ENCODE measurements at regions not wholly inside any gene's neighbourhood (a gene's known extent, or its start where the extent isn't known, plus 50 kb on each side); places are given as distances from the start of the nearest gene placed in this dataset.

GRCh38 chr6:169945117-169945516, 193.7 kb downstream of the ERMARD start:
- no peak for DNase-seq (ENCODE audit: low spot score)

- no peak for DNase-seq (ENCODE audit: low spot score)
These were observed 193.0 kb downstream of the ERMARD start for GRCh38 chr6:169944415-169944814.

GRCh38 chr6:169944061-169944337, 192.6 kb downstream of the ERMARD start:
- no peak for DNase-seq (ENCODE audit: low spot score)

- DNase-seq (ENCODE audit: low spot score), result no peak
These were observed 192.0 kb downstream of the ERMARD start for GRCh38 chr6:169943241-169944060.

- DNase-seq (ENCODE audit: low spot score), result no peak
These were observed 190.8 kb downstream of the ERMARD start for GRCh38 chr6:169942173-169942572.

GRCh38 chr6:169940481-169941271, 189.3 kb downstream of the ERMARD start:
- no peak for DNase-seq (ENCODE audit: low spot score)

- DNase-seq (ENCODE audit: low spot score), result no peak
These were observed 188.2 kb downstream of the ERMARD start for GRCh38 chr6:169939554-169940164.

GRCh38 chr6:169938731-169939130, 187.3 kb downstream of the ERMARD start:
- DNase-seq (ENCODE audit: low spot score), result no peak

- DNase-seq (ENCODE audit: low spot score), result no peak
These were observed 186.9 kb downstream of the ERMARD start for GRCh38 chr6:169938262-169938701.

- no peak for DNase-seq (ENCODE audit: low spot score)
These were observed 186.2 kb downstream of the ERMARD start for GRCh38 chr6:169937389-169938261.

- no peak for DNase-seq (ENCODE audit: low spot score)
These were observed 185.0 kb downstream of the ERMARD start for GRCh38 chr6:169936355-169936975.

- no peak for DNase-seq (ENCODE audit: low spot score)
These were observed 184.4 kb downstream of the ERMARD start for GRCh38 chr6:169935861-169936260.

GRCh38 chr6:169935348-169935718, 183.9 kb downstream of the ERMARD start:
- peak; percentile 24 for DNase-seq (ENCODE audit: low spot score)

- no peak for DNase-seq (ENCODE audit: low spot score)
These were observed 183.4 kb downstream of the ERMARD start for GRCh38 chr6:169934699-169935347.

GRCh38 chr6:169933839-169934698, 182.6 kb downstream of the ERMARD start:
- DNase-seq (ENCODE audit: low spot score), result no peak

- no peak for DNase-seq (ENCODE audit: low spot score)
These were observed 181.9 kb downstream of the ERMARD start for GRCh38 chr6:169933251-169933821.

GRCh38 chr6:169932491-169932890, 181.1 kb downstream of the ERMARD start:
- no peak for DNase-seq (ENCODE audit: low spot score)

GRCh38 chr6:169931261-169931660, 179.8 kb downstream of the ERMARD start:
- DNase-seq (ENCODE audit: low spot score), result no peak

GRCh38 chr6:169930799-169931198, 179.4 kb downstream of the ERMARD start:
- DNase-seq (ENCODE audit: low spot score), result no peak

GRCh38 chr6:169927711-169928110, 176.3 kb downstream of the ERMARD start:
- no peak for DNase-seq (ENCODE audit: low spot score)
